Transverse colon (tissue), 4 donors: ENCODE measurements at regions not wholly inside any gene's neighbourhood (a gene's known extent, or its start where the extent isn't known, plus 50 kb on each side); places are given as distances from the start of the nearest gene placed in this dataset.

Experiments used
- DNase-seq: peaks from one replicate; pipeline ENCODE4 v3.0.0-alpha.2; 2019
- H3K27ac ChIP-seq, 4 donors: fragments of 200-600 bp; sonication (generic); 2 replicates each; pipeline ENCODE4 v1.5.1; 2016 to 2018; ENCODE audit warnings: inconsistent platforms in 4 of 4
- H3K27me3 ChIP-seq: fragments of 200-600 bp; sonication (generic); 2 replicates; pipeline ENCODE4 v1.5.1; 2017; ENCODE audit warnings: inconsistent platforms
- H3K36me3 ChIP-seq, 4 donors: fragments of 200-600 bp; sonication (generic); 2 replicates each; pipeline ENCODE4 v1.5.1; 2017 to 2019; ENCODE audit warnings: inconsistent platforms in 4 of 4
- H3K4me1 ChIP-seq, 4 donors: fragments of 200-600 bp; sonication (generic); 2 replicates each; pipeline ENCODE4 v1.5.1; 2017 to 2020; ENCODE audit warnings: inconsistent platforms in 4 of 4
- H3K4me3 ChIP-seq, 4 donors: fragments of 200-600 bp; sonication (generic); 1 replicate in 1 of 4; 2 replicates in 3 of 4; pipeline versions ENCODE4 v1.5.1 to v1.6.1; 2017 to 2019; ENCODE audit warnings: inconsistent platforms in 4 of 4
- H3K9me3 ChIP-seq, 2 donors: fragments of 200-600 bp; sonication (generic); 2 replicates each; pipeline ENCODE4 v1.5.1; 2017 to 2019; ENCODE audit warnings: inconsistent platforms in 2 of 2
- CTCF ChIP-seq, 5 experiments: fragments of 200-600 bp in 3 of 5; fragments of 450-650 bp in 2 of 5; sonication (generic) in 3 of 5; IDR thresholded peaks; 1 replicate in 2 of 5; 2 replicates in 3 of 5; pipeline ENCODE4 v1.5.1; 2016 to 2017; ENCODE audit warnings: antibody characterized with exemption in 5 of 5, inconsistent platforms in 3 of 5, mild to moderate bottlenecking in 2 of 5, moderate library complexity in 1 of 5
- EP300 ChIP-seq: sonication (generic); formaldehyde crosslinking; IDR thresholded peaks from one replicate; pipeline ENCODE4 v1.6.1; 2017; ENCODE audit warnings: antibody characterized with exemption, low read depth
- POLR2A ChIP-seq: fragments of 450-650 bp; IDR thresholded peaks from one replicate; pipeline ENCODE4 v1.6.1; 2016; ENCODE audit warnings: antibody characterized with exemption, mild to moderate bottlenecking, moderate library complexity
- POLR2AphosphoS5 ChIP-seq, 3 donors: sonication (generic); formaldehyde crosslinking; IDR thresholded peaks; one replicate each; pipeline ENCODE4 v1.6.1; 2016; ENCODE audit warnings: antibody characterized with exemption in 3 of 3
- WGBS, 2 donors: methylation state at CpG; one replicate each; pipeline ENCODE4 v1.1.5; 2018; ENCODE audit warnings: low coverage in 1 of 2; 5-methylcytosine and 5-hydroxymethylcytosine counted together
- in situ Hi-C, 4 donors: fragments of 200-750 bp; cut with MboI; loops; one replicate each; pipeline versions ENCODE4 v1.15.0 to v1.15.1; 2017; ENCODE audit warnings: low sequenced_read_pairs in 3 of 4, low pct_ligation_motif_present in 1 of 4, low pct_unique_long_range_greater_than_20kb in 1 of 4
- intact Hi-C: fragments of 100-400 bp; cut with DNase I; formaldehyde crosslinking; loops from one replicate; pipeline ENCODE4 v1.15.1; 2023; ENCODE audit warnings: low total_unique reads

- H3K36me3 ChIP-seq: no peaks in the 10 kb centered on the region
Measured at GRCh38 chr7:88599528-88599927, 160.0 kb upstream of the ZNF804B start.

GRCh38 chr7:88597941-88598425 lies 161.5 kb upstream of the ZNF804B start:
- H3K36me3 ChIP-seq: no peaks in the 10 kb centered on the region
- DNase-seq: no peak
- 59 to 77% methylated on average over 2 of the region's 2 CpGs for WGBS, 2 donors
- TF ChIP-seq POLR2AphosphoS5 (IDR thresholded peaks at IDR 0.05) (no peak), EP300 (no peak), CTCF (IDR thresholded peaks at IDR 0.05) (no peak), POLR2A (no peak)
- no peaks in the 10 kb centered on the region for H3K27me3 ChIP-seq
- no peak overlapping the region for H3K27ac ChIP-seq
- H3K4me1 ChIP-seq: peaks cover 0 to 5% (median 0%) of the 10 kb centered on the region in 4 donors
- in situ Hi-C loops: no loop called here
- no peak overlapping the region for H3K4me3 ChIP-seq
- intact Hi-C loops: no loop called here
- peaks cover 0 to 2% of the 10 kb centered on the region in 2 donors for H3K9me3 ChIP-seq

More at GRCh38 chr7:88599528-88599927, 160.0 kb upstream of the ZNF804B start:
- WGBS, 2 donors: 59 to 66% methylated on average over 3 of the region's 3 CpGs
- intact Hi-C loops (no loop called here), in situ Hi-C loops (no loop called here)
- H3K27ac ChIP-seq: no peak overlapping the region
- TF ChIP-seq CTCF (IDR thresholded peaks at IDR 0.05): no peak
- no peak for TF ChIP-seq POLR2AphosphoS5 (IDR thresholded peaks at IDR 0.05)
- TF ChIP-seq POLR2A: no peak
- no peak for TF ChIP-seq EP300
- H3K4me3 ChIP-seq: no peak overlapping the region
- peaks cover 0 to 7% (median 0%) of the 10 kb centered on the region in 4 donors for H3K4me1 ChIP-seq
- no peaks in the 10 kb centered on the region for H3K9me3 ChIP-seq
- no peaks in the 10 kb centered on the region for H3K27me3 ChIP-seq
- DNase-seq: no peak

- Histone ChIP-seq H3K4me3 (no peak overlapping the region), H3K9me3 (peaks cover 5 to 7% of the 10 kb centered on the region in 2 donors), H3K27ac (no peak overlapping the region), H3K4me1 (no peaks in the 10 kb centered on the region), H3K36me3 (no peaks in the 10 kb centered on the region), H3K27me3 (no peaks in the 10 kb centered on the region)
- no peak for DNase-seq
- in situ Hi-C loops: no loop called here
- WGBS, 2 donors: 55 to 68% methylated on average over 2 of the region's 2 CpGs
- intact Hi-C loops: no loop called here
- TF ChIP-seq POLR2A (no peak), POLR2AphosphoS5 (IDR thresholded peaks at IDR 0.05) (no peak), EP300 (no peak), CTCF (IDR thresholded peaks at IDR 0.05) (no peak)
Measured at GRCh38 chr7:88590963-88591362, 168.5 kb upstream of the ZNF804B start.

GRCh38 chr7:88589927-88590326 lies 169.6 kb upstream of the ZNF804B start:
- 43 to 62% methylated on average over 1 of the region's 1 CpG for WGBS, 2 donors
- TF ChIP-seq CTCF (IDR thresholded peaks at IDR 0.05): no peak
- no peak for TF ChIP-seq EP300
- TF ChIP-seq POLR2A: no peak
- no peak for TF ChIP-seq POLR2AphosphoS5 (IDR thresholded peaks at IDR 0.05)
- Histone ChIP-seq H3K4me3 (no peak overlapping the region), H3K36me3 (no peaks in the 10 kb centered on the region), H3K9me3 (peaks cover 5 to 7% of the 10 kb centered on the region in 2 donors), H3K4me1 (no peaks in the 10 kb centered on the region), H3K27ac (no peak overlapping the region), H3K27me3 (no peaks in the 10 kb centered on the region)
- in situ Hi-C loops: no loop called here
- intact Hi-C loops: no loop called here
- no peak for DNase-seq
